ENCODE measurements at regions not wholly inside any gene's neighbourhood (a gene's known extent, or its start where the extent isn't known, plus 50 kb on each side); places are given as distances from the start of the nearest gene placed in this dataset.

DNA sequence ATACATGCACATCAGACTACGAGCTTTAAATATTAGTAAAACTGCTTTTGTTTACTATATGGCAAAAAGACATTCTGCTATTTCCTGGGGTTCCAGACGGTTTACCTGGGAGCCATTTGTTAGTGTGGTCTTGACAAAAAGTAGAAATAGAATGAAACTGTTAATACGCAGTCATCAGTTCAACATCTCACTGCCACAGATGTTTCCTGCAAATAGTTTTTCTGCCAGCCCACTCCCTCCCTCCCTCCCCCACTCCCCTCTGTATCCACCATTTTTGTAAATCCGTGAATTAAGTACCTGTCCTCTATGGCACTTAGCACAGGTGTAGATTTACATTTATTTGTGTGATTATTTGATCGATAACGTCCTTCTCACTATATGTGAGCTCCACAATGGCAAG lies 74.6 kb upstream of the TPK1 start:
- no peak for TF ChIP-seq POLR2A (IDR thresholded peaks at IDR 0.05; ENCODE audit: low read length)
- no peak for TF ChIP-seq ZC3H11A (IDR thresholded peaks at IDR 0.05)
- TF ChIP-seq, protein P1, sequence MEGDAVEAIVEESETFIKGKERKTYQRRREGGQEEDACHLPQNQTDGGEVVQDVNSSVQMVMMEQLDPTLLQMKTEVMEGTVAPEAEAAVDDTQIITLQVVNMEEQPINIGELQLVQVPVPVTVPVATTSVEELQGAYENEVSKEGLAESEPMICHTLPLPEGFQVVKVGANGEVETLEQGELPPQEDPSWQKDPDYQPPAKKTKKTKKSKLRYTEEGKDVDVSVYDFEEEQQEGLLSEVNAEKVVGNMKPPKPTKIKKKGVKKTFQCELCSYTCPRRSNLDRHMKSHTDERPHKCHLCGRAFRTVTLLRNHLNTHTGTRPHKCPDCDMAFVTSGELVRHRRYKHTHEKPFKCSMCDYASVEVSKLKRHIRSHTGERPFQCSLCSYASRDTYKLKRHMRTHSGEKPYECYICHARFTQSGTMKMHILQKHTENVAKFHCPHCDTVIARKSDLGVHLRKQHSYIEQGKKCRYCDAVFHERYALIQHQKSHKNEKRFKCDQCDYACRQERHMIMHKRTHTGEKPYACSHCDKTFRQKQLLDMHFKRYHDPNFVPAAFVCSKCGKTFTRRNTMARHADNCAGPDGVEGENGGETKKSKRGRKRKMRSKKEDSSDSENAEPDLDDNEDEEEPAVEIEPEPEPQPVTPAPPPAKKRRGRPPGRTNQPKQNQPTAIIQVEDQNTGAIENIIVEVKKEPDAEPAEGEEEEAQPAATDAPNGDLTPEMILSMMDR (IDR thresholded peaks at IDR 0.05) = no peak
- no peak for TF ChIP-seq RAD21 (conservative IDR thresholded peaks at IDR 0.05 in 1 of 2, IDR thresholded peaks at IDR 0.05 in 1 of 2)
- TF ChIP-seq, protein P2, sequence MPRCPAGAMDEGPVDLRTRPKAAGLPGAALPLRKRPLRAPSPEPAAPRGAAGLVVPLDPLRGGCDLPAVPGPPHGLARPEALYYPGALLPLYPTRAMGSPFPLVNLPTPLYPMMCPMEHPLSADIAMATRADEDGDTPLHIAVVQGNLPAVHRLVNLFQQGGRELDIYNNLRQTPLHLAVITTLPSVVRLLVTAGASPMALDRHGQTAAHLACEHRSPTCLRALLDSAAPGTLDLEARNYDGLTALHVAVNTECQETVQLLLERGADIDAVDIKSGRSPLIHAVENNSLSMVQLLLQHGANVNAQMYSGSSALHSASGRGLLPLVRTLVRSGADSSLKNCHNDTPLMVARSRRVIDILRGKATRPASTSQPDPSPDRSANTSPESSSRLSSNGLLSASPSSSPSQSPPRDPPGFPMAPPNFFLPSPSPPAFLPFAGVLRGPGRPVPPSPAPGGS (IDR thresholded peaks at IDR 0.05) = no peak
- TF ChIP-seq SREBF2 (IDR thresholded peaks at IDR 0.05) = no peak
- TF ChIP-seq RARB (CRISPR knock-in tag; IDR thresholded peaks at IDR 0.05) = no peak
- no peak for TF ChIP-seq RCOR1 (IDR thresholded peaks at IDR 0.05; ENCODE audit: low read depth, low read length)
- TF ChIP-seq CEBPB (IDR thresholded peaks at IDR 0.05) = no peak
- TF ChIP-seq CHD4 (IDR thresholded peaks at IDR 0.05; ENCODE audit: borderline replicate concordance) = no peak

All from A549 (cell line).